ENCODE measurements at regions not wholly inside any gene's neighbourhood (a gene's known extent, or its start where the extent isn't known, plus 50 kb on each side); places are given as distances from the start of the nearest gene placed in this dataset.

DNA sequence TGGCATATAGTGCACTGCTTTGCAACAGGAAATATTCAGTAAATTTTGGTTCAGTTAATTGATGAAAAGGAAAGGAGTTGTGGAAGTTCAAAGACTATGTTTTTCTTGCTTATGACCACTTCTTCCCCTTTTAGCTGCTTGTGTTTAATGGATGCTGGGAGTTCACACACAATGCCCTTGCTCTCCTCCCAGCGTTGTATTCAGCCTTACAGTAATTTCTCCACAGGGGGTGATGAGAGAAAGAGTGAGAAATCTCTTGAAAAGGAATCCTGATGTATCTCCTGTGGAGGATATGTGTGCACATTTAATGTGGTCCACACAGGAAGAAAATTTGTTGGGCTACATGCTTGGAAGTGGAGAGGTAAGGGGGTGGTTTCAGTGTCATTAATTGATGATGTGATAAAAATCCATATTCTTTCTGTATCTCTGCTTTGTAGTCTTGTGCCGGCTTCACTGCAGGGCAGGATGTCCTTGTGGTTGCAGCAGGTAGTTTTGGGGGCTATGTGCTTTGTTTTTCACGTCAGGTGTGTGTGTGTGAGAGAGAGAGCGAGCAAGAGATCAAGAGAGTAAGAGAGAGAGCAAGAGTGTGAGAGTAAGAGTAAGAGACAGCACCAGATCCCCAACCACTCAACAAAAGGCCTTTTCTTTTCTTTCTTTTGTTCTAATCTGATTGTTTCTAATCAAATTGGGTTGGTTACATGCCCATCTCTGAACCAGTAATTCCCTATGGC lies 204.4 kb downstream of the RWDD3 start:
- TF ChIP-seq, protein P1, sequence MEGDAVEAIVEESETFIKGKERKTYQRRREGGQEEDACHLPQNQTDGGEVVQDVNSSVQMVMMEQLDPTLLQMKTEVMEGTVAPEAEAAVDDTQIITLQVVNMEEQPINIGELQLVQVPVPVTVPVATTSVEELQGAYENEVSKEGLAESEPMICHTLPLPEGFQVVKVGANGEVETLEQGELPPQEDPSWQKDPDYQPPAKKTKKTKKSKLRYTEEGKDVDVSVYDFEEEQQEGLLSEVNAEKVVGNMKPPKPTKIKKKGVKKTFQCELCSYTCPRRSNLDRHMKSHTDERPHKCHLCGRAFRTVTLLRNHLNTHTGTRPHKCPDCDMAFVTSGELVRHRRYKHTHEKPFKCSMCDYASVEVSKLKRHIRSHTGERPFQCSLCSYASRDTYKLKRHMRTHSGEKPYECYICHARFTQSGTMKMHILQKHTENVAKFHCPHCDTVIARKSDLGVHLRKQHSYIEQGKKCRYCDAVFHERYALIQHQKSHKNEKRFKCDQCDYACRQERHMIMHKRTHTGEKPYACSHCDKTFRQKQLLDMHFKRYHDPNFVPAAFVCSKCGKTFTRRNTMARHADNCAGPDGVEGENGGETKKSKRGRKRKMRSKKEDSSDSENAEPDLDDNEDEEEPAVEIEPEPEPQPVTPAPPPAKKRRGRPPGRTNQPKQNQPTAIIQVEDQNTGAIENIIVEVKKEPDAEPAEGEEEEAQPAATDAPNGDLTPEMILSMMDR (IDR thresholded peaks at IDR 0.05), result no peak
- TF ChIP-seq POLR2A (IDR thresholded peaks at IDR 0.05; ENCODE audit: low read depth), result no peak
- no peak for TF ChIP-seq POLR2AphosphoS5 (IDR thresholded peaks at IDR 0.05)
